ENCODE measurements at regions not wholly inside any gene's neighbourhood (a gene's known extent, or its start where the extent isn't known, plus 50 kb on each side); places are given as distances from the start of the nearest gene placed in this dataset.
"Not testable (repeated sequence)": the region's sequence is repeated elsewhere in the genome, so short reads cannot be mapped to it uniquely, and the experiment has no call there.

DNA sequence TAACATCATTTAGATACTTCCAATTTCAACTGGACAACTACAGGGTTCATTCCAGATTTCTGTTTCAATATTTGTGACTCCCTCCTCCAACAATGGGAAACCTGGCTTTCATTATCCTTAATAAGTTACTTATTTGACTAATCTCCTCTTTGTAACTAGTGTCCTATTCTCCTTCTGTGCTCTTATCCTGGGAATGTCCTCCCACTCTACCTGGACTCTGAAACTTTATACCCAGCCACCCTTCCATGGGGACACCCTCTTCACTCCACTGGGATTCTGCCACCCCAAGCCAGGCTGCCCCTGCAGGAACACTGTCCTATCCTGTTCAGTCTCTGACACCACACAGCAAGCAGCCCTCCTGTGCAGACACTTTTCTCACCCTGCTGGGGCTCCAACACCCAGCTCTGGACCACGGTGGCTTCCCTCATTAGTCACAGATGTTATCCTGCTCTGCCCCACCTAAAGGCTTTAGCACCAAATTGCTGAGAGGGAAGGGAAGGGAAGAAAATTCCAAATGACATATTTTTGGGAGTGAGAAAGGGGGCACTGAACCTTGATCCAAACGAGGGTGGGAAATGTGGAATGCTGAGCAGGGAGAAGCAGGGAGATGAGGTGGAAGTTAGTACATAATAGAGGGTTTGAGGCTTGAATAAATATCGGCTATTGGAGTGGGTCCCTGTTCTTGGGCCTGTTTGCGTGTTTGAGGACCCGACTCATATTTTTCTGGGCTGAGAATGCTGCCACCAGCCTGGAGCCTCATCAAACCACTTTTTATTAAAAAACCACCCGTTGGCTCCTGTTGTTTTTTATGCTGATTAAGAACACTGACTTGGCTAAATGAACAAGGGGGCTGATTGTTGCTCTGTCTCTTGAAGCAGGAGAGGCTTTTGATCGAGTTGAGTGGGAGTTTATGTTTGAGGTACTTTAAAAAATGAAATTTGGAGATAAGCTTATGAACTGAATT, 54.0 kb upstream of the AKIRIN2 start:
- DNase-seq = no peak

GRCh38 chr6:87754828-87755227, 52.8 kb upstream of the AKIRIN2 start:
- no peak for DNase-seq

DNA sequence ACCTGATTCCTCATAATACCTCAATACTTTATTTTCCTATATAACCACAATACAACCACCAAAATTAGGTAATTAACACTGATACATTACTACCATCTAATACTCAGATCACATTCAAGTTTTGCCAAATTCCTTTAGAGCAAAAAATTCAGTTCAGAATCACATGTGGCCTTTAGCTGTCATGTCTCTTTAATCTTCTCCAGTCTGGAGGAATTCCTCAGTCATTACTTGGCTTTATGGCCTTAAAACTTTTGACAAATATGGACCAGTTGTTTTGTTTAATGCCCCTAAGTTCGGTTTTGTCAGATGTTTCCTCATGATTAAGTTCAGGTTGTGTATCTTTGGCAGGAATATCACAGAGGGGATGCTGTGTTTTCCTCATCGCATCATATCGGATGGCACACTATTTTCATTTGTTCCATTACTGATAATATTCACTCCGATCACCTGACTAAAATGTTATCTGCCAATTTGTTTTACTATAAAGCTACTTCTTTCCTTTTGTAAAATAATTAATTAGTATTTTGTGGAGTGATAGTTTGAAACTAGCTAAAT, 51.2 kb upstream of the AKIRIN2 start:
- no peak for DNase-seq

DNA sequence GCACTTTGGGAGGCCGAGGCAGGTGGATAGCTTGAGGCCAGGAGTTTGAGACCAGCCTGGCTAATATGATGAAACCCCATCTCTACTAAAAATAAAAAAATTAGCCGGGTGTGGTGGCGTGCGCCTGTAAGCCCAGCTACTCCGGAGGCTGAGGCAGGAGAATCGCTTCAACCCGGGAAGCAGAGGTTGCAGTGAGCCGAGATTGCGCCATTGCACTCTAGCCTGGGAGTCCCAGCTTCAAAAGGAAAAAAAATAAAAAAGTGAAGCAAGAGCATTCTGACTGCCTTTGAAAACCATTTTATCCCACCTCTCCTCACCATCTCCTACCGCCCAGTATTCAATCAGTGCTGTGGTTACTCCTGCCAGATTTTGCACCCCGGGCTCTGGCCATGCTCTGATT, 50.5 kb upstream of the AKIRIN2 start:
- not testable (repeated sequence) for DNase-seq
